ENCODE measurements at regions not wholly inside any gene's neighbourhood (a gene's known extent, or its start where the extent isn't known, plus 50 kb on each side); places are given as distances from the start of the nearest gene placed in this dataset.
A peak's percentile ranks its signal among the peaks of the same experiment; 100 is the strongest.

DNA sequence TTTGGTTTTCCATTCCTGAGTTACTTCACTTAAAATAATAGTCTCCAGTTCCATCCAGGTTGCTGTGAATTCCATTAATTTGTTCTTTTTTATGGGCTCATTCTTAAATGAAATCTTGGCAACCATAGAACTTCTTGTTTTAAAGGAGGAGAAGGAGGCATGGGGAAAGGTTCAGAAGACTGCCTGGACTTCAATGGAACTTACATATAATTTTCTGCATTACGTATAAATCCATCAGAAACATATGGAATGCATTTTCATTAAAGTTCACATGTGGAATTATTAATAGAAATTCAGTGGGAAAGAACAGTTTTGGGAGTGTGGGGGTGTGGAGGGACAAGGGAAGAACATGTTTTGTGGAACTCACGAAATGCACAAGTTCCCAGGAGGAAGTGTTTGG, 176.6 kb upstream of the PRKCQ start:
- no peak for DNase-seq

DNA sequence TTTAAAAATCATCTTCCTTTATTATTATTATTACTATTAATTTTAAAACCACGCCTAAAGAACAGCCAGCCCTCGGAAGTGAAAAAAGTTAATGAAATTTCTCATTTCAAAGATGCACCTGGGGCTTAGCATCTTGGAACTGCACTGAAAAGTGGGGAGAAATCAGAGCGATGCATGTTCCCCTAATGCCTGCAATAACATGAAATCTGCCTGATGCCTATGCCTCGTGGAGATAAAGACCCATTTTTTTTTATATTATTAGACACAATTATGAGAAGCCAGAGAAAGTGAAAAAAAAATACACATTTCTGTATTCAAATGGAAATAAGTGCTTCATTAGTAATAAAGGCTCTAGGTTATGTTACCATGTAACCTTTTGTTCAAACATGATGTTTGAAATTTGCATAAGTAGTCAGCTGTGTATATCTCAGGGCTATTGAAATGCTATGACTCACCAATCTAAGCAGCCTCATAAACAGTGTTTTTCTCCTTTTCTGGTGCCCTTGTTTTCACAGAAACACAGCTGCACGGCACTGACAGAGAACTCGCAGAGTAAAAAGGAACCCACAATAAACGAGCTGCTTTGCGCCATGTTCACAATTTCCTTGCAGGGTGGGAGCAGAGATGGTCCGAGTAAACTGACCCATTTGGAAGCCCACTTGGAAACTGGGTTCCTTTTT, 175.8 kb upstream of the PRKCQ start:
- peak; percentile 22 for DNase-seq

DNA sequence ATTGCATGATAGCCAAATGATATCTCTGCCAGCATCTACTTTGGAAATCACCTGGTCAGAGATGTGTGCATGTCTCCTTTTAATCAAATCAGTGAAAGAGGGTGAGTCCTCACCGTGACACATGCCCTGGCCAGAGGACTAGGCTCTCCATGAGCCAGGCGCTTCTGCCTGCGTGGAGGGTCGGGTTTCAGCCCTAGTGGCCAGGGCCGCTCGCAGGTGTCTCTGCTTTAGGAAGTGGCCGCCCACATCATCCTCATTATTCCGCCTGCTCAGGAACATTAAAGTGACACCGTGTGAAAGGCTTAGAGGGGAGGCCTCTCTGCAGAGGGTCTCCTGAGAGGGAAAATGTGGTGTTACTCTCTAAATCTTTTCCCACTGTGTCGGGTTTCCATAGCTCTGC, 173.6 kb upstream of the PRKCQ start:
- no peak for DNase-seq

DNA sequence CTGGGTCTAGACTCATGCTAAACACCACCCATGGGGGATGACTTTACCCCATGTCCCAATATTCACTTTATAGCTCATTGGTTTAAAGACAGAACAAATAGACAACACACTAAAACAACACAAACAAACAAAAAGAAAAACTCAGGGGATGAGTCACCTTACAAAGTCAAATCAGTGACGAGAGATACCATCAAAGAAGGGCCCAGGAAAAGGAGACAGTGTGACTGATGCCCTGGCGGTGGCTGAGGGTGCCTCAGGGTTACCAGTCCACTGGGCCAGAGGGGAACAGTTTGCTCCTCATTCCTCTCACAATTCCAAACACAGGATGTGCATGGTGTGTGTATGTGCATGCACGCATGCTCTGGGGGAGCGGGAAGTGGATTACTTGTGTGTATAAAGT, 171.3 kb upstream of the PRKCQ start:
- no peak for DNase-seq

DNA sequence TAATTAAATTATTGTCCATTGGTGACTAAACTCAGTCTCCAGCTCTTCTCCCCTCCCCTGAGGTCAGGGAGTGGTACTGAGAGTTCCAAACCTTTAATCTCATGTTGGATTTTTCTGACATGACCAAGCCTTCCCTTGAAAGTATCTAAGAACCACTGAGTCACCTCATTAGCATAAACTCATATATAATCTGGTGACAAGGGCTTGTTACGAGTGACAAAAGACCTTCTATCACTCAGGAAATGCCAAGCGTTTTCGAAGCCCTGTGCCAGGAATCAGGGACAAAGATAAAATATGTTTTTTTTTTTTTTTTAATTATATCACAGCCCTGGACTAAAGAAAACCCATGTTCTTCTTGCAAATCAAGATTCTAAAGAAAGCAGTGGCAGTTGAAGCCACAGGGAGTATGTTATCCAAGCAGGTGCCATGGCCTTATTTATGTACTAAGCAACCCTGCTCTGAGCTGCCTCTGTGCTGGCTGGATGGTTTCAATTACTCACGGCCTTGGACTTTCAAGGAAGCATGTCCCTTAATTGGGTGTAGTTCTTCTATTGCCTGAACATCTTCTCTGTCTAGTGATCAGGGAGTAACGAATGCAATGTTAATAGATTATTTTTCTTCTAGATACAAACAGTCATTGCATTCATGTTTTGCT, 169.0 kb upstream of the PRKCQ start:
- peak; percentile 74 for DNase-seq

DNA sequence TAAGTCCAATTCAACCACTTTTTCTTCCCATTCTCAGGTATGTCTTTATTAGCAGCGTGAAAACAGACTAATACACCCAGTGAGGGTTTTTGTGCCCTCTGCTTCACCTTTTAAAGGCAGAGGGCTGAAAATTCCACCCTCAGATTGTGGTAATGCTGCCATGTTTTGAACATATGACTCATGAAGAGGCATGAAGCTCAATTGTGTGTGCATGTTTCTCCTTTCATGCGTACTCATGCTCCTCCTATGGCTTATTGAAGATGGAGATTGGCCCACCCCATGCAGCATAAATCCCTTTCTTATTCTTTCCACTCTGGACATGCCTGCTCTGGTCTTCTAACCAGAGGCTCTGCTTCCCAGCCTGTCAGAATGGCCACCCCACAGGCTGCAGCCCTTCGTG, 168.0 kb upstream of the PRKCQ start:
- DNase-seq: no peak

DNA sequence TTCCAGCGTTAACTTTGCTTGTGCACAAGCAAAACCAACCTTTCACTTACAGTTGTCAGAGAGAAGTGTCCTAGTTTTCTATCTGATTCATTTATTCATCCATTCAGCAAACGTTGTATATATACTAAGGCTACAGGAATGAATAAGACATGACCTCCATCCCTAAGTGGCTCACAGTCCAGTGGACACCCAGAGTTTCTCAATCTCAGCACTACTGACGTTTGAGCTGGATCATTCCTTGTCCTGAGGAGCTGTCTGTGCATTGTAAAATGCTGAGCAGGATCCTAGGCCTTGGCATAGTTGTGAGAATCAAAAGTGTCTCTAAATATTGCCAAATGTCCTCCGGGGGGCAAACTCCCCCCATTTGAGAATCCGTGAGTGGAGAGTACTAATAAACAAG, 166.7 kb upstream of the PRKCQ start:
- DNase-seq: no peak

DNA sequence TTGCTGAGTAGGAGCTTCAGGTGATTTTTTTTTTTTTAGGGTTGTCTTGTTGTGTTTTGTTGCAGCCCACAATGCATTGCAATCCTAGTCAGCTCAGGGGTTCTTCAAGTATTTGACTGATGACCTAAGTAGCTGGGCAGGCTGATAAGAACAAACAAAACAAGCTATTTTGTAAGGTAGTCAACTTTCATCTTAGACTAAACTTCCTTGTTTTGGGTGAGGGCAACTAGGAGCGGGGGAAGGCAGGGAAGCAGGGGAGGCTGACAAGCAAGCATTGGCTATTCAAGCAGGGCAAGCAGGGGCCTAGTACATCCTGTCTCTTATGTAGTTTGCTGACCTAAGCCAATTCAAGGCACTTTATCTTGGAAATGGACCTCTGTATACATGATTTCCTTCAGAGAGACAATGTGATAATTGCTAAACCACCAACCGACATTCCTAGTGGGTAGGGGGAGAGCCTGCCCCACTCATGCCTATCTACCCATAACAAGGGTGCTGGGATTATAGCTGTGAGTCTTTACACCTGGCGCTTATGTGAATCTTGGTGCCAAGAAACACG, 163.3 kb upstream of the PRKCQ start:
- DNase-seq: no peak

DNA sequence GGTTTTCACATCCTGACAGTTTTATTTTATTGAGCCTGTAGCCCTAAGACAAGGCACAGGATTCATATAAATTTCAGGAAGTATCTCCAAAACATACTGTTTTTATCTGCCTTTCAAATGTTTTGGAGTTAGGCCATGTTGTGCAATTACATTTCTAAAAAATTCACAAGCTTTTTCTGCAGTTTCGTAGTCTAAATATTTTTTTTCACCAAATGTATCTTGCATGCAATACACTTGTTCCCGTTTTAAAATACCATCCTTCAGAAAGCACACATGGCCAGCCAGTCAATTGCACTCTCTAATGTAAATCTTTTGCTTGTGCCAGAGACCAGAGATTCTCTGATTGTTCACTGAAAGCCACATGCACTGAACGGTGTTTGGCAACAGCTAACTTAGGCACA, 161.5 kb upstream of the PRKCQ start:
- DNase-seq: peak; percentile 40

DNA sequence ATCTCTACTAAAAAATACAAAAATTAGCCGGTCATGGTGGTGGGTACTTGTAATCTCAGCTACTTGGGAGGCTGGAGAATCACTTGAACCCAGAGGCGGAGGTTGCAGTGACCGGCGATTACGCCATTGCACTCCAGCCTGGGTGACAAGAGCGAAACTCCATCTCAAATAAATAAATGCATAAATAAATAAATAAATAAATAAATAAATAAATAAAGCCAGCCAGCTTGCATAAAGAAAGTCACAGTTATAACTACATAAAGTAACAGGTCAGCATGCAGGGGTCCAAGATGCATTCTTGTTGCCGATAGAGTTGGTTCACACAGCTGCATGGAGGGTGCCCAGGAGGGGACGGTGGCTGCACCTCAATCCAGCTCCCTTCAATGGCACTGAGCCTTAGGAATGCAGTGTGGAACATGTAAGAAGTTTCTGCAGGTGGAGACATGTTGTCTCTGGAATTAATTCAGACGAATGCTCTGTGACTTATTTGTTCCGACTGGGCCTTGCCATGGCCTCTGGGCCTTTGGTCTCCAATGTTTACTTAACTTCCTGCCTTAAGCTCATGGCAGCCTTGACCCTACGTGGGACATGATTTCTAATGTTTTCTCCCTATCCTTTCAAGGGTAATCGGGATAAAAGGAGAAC, 159.6 kb upstream of the PRKCQ start:
- DNase-seq: no peak

DNA sequence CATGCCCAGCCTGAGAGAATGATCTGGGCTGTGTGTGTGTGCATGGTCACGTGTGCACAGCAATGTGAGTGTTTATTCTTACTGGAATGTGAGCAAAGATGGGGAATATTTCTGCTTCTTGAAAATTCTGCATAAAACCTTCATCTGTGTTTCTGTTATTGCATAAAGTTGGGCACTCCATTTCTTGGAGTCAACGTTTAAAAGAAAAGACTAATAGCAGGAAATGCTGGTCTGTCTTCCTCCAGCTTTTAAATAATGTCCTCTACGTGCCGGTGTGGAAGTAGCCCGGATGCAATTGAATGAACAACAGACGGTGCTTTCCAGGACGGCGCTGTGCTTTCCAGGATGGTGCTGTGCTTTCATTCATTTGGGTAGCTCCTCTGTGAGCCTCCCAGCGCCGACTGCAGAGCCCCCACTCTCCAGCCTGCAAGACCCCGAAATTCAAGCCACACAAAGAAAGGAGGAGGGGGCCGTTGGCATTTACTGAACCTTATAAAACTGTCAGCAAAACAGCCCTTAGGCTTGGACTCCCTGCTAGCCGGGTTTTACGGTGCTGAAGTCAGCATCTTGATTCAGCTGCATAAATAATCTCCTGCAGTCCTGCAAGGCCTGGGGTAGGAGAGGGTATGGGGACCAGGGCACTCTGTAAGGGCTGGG, 158.2 kb upstream of the PRKCQ start:
- peak; percentile 51 for DNase-seq

DNA sequence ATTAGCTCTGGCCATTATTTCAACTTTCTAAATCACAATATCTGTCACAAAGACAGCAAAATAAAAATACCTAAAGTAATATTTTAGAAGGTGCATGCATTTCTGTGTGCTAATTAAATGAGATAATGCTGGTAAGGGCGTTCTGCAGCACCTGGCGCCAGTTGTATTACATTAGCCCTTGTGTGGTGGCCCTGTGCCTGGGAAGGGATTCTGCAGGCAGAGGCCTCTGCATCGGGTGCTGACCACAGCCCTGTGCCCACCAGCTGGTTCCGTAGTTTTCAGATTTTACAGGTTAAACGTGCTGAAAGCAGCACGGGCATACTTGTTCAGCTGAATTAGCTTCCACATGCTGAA, 157.7 kb upstream of the PRKCQ start:
- DNase-seq: no peak

DNA sequence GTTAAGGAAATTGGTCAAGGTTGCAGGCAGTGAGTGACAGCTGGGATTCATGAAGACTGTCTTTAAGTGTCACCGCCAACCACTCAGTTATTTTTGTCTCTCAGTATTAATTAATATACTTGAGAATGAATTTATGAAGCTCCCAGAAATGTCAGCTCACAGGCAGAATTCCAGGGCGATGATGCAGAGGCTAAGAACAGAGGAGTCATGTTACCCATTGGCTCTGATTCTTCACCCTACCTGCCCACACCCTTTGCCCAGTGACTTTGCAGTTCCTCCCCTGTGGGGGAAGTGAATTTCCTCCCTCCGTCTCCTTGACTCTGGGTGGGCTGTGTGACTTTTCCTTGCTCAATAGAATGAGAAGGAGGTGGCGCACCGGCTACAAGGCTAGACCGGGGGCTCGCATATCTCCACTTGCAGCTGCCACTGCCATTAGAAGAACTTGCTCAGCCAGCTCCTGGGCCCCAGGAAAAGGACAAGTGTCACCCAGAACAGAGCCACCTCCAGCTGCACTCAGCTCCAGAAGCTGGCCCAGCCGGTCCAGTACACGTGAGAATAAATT, 157.1 kb upstream of the PRKCQ start:
- peak; percentile 54 for DNase-seq

DNA sequence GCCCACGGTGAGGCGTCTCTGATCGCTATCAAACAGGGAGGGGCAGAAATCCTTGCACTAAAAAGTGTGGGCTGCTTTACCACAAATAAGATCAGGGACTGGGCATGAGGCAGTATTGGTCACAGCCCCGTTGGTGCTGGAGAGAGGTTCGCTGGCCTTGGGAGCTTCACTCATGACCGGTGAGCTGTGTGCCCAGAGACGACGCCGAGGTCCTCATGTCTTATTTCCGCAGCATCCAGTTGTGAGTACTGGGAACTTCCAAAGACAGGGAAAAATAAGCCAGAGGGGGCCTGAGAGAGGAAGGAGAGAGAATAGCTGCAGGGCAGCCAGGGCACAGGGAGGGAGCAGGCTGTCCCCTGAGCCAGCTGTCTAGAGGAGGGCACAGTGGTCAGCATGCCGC, 154.2 kb upstream of the PRKCQ start:
- DNase-seq: no peak

DNA sequence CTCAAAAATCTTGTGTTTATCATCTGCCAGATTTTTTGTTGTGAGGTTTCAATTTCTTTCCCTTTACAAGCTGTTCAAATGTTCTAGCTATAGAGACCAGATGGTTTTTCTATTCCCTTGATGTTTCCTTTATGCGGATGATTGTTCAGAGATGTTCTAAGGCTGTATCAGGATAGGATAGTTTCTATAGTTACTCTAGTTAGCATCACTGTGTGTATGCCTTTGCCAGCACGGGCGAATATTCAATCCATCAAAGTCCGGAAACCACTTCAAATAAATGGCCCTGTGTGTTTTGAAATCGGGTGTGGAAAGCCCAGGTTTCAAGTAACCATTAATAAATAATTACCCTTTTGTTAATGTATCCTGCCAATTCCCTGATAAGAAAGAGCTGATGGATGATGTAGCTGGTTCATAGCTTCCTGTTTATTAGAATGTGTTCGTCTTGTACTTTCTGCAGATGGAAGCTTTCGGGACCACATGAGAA, 149.8 kb upstream of the PRKCQ start:
- no peak for DNase-seq

DNA sequence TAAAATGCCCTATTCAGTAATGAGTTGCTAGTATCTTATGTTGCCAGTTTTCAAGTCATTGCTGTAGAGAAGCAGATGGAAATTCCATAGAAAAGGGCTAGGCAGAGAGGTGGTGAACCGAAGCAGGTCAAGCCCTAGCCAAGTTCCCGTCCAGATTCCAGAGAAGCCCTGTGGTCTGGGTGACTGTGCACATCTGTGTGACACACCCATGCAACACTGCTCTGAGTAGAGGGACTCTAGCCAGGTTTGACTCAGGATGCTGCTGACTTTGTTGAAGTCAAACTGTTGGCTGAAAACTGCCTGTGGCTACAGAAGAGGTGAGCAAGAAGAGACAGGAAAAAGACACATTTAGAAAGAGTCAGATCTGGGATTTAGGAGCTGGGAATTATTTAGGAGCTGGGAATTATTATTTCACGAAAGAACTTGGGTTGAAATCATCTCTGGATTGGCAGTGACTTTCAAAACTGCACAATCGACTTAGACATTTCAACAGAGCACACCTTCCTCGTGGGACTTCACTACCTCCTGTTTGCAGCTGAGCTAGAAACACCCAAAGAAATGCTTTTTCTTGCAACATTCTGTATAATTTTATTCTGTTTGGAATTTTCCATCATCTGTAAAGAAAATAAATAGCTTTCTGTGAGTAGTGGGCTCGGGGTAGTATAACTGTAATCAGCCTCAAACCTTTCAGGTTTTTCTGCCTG, 149.1 kb upstream of the PRKCQ start:
- peak; percentile 46 for DNase-seq

DNA sequence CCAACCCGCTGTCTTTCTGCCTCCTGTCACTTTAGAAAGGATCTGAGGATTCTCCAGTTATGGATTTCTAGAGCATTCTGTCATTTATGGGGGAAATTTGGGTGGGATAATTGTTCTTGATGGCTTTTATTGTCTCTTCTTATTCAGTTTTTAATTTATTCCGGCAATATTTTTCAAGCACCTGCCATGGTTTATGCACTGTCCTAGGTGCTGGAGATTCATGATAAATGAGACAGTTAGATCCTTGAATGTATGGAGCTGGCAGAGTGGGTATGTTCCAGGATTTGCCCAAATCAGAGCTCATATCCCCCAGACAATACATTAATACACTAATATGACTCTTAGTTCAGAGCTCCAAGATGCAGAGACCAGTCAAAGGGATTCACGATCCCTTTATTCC, 146.8 kb upstream of the PRKCQ start:
- DNase-seq: no peak

DNA sequence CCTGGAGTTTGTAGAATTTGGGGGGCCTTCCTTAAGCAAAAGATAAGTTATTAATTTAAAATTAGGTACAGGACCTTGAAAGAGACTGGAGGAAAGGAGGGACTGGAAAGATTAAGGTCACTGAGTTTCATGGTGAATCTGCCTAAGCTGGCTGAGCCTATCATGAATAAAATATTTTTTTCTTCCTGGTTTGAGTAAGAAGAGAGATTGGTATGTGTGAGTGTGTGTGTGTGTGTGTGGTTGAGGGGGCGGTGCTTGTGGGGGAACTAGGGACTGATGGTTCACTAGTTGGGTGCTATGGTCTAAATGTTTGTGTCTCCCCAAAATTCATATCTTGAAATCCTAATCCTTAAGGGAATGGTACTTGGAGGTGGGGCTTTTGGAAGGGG, 142.5 kb upstream of the PRKCQ start:
- DNase-seq: peak; percentile 62

DNA sequence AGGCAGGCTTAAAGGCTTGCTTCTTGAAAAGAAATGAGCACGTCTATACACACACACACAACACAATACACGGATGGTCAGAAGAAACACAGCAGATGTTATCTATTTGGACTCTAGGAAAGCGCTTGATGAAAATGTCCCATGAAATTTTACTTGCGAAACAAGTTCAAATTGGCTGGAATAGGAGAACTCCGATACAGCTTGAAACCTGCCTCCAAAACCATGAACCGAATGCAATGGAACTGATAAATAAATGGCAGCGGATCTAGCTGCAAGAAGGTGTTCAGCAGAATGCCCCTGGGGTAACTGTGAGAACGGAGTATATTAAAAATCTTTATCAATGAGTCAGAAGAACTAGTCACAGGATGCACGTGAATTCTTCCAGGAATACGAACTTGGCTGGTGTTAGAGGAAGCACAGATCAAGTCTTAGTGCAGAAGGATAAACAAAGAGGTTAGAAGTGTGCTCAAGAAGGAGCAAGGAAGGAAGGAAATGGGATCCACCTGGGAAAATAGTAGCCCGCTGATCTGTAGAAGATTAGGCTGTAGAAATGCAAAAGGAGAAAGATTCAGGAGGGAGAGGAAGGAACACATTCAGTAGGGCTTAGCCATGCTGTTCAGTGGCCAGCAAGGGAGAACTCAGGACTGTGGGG, 142.0 kb upstream of the PRKCQ start:
- DNase-seq: peak; percentile 96

DNA sequence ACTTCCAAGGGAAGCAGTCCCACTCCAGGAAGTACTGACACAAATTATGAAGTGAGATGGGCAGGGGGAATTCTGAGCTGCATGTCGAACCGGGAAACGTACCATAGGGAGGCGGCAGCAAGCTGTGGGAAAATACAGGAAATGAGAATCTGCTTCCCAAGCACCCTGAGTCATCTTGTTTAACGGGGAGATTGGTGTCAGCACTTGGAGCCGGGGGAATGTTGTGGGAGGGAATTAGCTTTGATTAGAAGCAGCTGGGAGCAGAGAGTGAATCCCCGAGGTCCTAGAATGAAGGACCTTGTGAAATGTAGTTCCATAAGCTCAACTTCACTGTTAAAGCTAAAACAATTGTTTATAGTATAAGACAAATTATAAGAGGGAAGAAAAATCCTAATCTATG, 141.4 kb upstream of the PRKCQ start:
- peak; percentile 98 for DNase-seq

DNA sequence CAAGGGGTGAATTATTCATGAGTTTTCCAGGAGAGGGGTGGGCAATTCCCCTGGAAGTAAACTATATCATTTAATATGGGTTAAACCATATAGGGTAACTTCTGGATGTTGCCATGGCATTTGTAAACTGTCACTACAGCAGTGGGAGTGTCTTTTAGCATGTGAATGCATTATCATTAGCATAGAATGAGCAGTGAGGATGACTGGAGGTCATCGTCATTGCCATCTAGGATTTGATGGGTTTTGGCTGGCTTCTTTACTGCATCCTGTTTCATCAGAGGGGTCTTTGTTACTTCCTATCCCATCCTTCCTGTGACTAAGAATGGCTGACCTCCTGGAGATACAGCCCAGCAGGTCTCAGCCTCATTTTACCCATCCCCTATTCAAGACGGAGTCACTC, 139.5 kb upstream of the PRKCQ start:
- no peak for DNase-seq

DNA sequence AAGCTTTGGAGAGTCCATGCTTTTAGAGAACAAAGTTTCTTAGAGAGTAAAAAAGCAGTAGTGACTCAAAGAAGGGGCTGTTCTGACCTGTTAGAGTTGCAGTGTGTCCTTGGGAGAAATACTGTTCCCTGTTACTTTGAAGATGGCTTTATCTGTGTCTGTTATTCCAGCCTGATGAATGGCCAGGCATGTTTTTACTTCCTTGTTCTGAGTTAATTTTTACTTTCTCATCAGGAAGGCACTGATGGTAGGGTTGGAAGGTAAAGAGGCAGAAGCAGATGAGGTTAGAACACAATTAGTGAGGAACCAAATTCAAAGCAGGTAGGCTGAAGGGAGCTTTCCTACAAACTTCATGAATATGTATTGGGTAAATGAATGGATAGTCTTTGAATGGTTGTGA, 138.5 kb upstream of the PRKCQ start:
- no peak for DNase-seq

Measured in fibroblast of skin of right quadriceps (primary cell).